Activated CD8-positive, alpha-beta T cell treated with anti-CD3 and anti-CD28 coated beads, Interleukin-2, amount 10 ng/mL, durations not matched to agents 7 days and 5 days (primary cell): ENCODE measurements at regions not wholly inside any gene's neighbourhood (a gene's known extent, or its start where the extent isn't known, plus 50 kb on each side); places are given as distances from the start of the nearest gene placed in this dataset.

Experiments used
- ATAC-seq: fragments of 150-1000 bp; cut with Tn5 transposase; one replicate; pipeline ENCODE4 v1.10.0; 2021; ENCODE audit warnings: moderate library complexity
- CTCF ChIA-PET: fragments of 350-600 bp; sonication (Branson Sonifier 250); formaldehyde crosslinking; loops from one replicate; lab custom pipeline; 2021; ENCODE audit warnings: antibody characterized with exemption; lab: Charles Lee
- POLR2A ChIA-PET: fragments of 350-600 bp; sonication (Branson Sonifier 250); formaldehyde crosslinking; loops from one replicate; lab custom pipeline; 2021; ENCODE audit warnings: antibody characterized with exemption; lab: Charles Lee
- DNase-seq: peaks from one replicate; pipeline ENCODE4 v3.0.0-alpha.2; 2020
- H3K27ac Mint-ChIP-seq: one replicate; pipeline ENCODE4 v1.8.0; 2021; ENCODE audit warnings: mild to moderate bottlenecking, mixed read lengths
- H3K27me3 Mint-ChIP-seq: one replicate; pipeline ENCODE4 v1.8.0; 2021; ENCODE audit warnings: low read depth, mixed read lengths
- H3K36me3 Mint-ChIP-seq: one replicate; pipeline ENCODE4 v1.8.0; 2021; ENCODE audit warnings: low read depth, mixed read lengths
- H3K4me1 Mint-ChIP-seq: one replicate; pipeline ENCODE4 v1.8.0; 2021; ENCODE audit warnings: low read depth, mixed read lengths
- H3K4me3 Mint-ChIP-seq: one replicate; pipeline ENCODE4 v1.8.0; 2021; ENCODE audit warnings: mild to moderate bottlenecking, mixed read lengths
- H3K9me3 Mint-ChIP-seq: one replicate; pipeline ENCODE4 v1.8.0; 2022; ENCODE audit warnings: mixed read lengths; ENCODE audit not compliant: insufficient read depth

DNA sequence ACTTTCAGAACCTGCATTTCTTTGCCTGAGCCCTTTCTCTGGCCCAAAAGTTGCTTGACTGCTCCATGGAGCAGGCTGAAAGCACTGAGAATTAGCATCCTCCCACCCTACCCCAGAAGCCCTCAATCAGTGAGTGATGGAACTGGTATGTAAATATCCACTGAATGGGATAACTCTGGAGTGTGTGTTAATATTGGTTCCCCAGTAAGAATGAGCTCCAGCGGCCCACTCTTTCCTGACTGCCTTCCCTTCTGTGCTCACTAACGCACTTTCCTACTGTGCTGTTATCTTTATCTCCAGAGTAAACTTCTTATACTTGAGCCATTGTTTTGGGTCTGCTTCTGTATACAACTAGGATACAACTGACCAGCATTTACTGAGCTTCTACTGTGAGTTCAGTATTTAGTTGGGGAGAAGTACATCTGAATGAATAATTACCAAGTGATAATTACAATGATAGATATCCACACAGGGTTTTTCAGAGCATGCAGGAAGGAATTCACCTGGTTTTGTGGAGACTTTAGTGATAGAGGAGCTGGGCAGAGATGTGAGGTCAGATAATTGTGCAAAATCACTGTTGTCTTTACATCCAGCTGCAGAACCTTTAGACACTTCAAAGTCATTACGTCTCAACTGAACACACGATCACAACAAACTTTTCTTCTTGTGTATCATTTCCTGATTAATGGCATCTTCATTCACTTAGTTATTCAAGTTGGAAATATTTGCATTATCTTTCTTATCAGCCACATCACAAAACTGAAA, 149.2 kb upstream of the BTG1 start:
- ATAC-seq (no peak), DNase-seq (no peak)
- CTCF ChIA-PET: interaction anchor here (1.0 to 1.2 kb wide), 2 partner anchors 12 to 149 kb away, joined by 3 read pairs; partner anchors contain the start of gene BTG1
- H3K27ac Mint-ChIP-seq: no peak overlapping the region
- no peaks in the 10 kb centered on the region for H3K4me1 Mint-ChIP-seq
- peaks cover 12% of the 10 kb centered on the region for H3K36me3 Mint-ChIP-seq
- POLR2A ChIA-PET: interaction anchor here (0.9 kb wide), 1 partner anchor 148 kb away, joined by 3 read pairs; no protein-coding TSS in a partner anchor
- no peak overlapping the region for H3K4me3 Mint-ChIP-seq
- no peaks in the 10 kb centered on the region for H3K27me3 Mint-ChIP-seq
- peaks cover 6% of the 10 kb centered on the region for H3K9me3 Mint-ChIP-seq

DNA sequence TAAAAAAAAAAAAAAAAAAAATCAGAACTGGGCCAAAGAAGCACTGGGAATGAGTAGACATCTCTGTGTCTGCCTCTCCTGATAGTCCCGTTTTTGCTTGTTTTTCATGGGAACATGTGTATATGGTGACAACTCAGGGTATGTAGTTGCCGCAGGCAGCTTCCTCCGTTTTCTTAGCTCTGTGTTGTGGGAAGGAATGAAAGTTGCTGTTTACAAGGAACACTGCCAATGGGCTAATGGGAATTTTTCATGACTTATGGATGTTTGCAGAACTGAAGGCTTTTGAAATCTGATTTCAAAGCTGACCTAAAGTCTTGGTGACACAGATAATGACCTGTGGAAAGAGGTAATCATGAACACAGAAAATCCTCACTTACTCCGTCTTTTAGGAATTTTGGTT, 146.4 kb upstream of the BTG1 start:
- POLR2A ChIA-PET: no interaction called here
- no peaks in the 10 kb centered on the region for H3K9me3 Mint-ChIP-seq
- no peak overlapping the region for H3K27ac Mint-ChIP-seq
- no peaks in the 10 kb centered on the region for H3K27me3 Mint-ChIP-seq
- CTCF ChIA-PET: no interaction called here
- no peaks in the 10 kb centered on the region for H3K36me3 Mint-ChIP-seq
- ATAC-seq: no peak
- no peak for DNase-seq
- no peak overlapping the region for H3K4me3 Mint-ChIP-seq
- no peaks in the 10 kb centered on the region for H3K4me1 Mint-ChIP-seq

DNA sequence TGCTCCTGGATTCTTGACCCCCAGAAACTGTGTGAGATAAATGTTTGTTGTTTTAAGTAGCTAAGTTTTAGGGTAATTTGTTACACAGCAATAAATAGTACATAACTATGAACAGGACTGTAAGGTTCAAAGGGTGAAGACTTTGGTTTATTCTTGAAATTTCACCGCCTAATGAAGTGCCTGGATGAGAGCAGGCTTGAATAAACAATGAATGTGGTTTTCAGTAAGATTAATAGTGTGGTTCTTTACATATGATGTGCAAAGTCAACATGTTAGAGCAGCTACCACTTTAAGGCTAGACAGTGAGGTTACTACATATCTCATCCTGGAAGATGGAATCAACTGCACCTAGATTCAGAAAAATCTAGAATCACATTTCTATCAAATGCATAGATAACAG, 145.2 kb upstream of the BTG1 start:
- ChIA-PET POLR2A (no interaction called here), CTCF (interaction anchor here (0.9 kb wide), 1 partner anchor 12 kb away, joined by 3 read pairs; no protein-coding TSS in a partner anchor)
- no peaks in the 10 kb centered on the region for H3K36me3 Mint-ChIP-seq
- H3K4me3 Mint-ChIP-seq: no peak overlapping the region
- no peak for ATAC-seq
- no peaks in the 10 kb centered on the region for H3K27me3 Mint-ChIP-seq
- DNase-seq: no peak
- no peak overlapping the region for H3K27ac Mint-ChIP-seq
- no peaks in the 10 kb centered on the region for H3K4me1 Mint-ChIP-seq
- no peaks in the 10 kb centered on the region for H3K9me3 Mint-ChIP-seq

DNA sequence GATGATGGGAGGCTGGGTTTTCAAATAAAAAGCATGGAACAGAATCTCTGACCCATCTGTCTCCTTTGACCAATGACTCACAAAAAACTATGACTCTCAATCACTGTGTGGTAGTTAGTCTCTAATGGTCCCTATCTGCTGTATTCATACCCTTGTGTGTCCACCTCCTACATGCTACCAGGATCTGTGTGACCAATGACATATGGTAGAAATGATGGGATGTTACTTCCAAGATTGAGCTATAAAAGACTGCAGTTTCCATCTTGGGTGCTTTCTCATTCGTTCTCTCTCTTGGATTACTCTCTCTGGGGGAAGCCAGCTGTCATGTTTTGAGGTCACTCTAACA, 144.7 kb upstream of the BTG1 start:
- ChIA-PET CTCF (interaction anchor here (0.9 kb wide), 1 partner anchor 13 kb away, joined by 3 read pairs; no protein-coding TSS in a partner anchor), POLR2A (no interaction called here)
- no peak for ATAC-seq
- Mint-ChIP-seq H3K4me3 (no peak overlapping the region), H3K4me1 (no peaks in the 10 kb centered on the region), H3K27ac (no peak overlapping the region), H3K9me3 (no peaks in the 10 kb centered on the region), H3K27me3 (no peaks in the 10 kb centered on the region), H3K36me3 (no peaks in the 10 kb centered on the region)
- DNase-seq: no peak

DNA sequence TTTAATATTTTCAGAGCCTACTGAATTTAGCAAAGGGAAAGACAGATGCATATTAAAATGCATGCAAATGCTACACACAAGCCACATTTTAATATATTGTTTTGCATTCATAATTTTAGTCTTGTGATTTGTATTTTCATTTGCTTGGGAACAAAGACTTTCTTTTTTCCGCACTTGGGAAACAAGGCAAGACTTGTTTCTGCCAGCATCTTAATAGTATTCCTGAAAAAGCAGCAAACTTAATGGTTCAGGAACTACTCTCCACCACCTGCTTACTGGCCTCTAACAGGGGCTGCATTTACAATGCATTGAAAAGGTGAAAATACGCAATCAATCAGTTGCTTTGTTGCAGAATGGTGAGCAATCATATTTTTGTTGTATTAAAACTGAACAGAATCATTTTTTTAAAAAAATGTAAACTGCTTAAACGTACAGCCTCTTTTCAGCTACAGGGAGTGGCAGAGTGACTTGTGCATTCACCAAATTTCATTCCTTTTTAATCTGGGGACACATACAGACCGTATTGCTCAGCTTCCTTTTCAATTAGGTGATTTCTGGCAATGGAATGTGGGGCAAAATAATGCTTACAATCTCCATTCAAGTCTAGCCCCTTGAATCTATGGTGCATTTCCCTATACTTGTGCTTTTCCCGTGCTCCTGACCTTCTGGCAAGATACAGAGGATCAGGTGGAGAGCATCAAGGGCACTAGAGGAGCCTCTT, 144.1 kb upstream of the BTG1 start:
- CTCF ChIA-PET: no interaction called here
- POLR2A ChIA-PET: no interaction called here
- Mint-ChIP-seq H3K4me3 (no peak overlapping the region), H3K27me3 (no peaks in the 10 kb centered on the region), H3K27ac (no peak overlapping the region), H3K4me1 (no peaks in the 10 kb centered on the region), H3K36me3 (no peaks in the 10 kb centered on the region), H3K9me3 (no peaks in the 10 kb centered on the region)
- DNase-seq (no peak), ATAC-seq (no peak)

DNA sequence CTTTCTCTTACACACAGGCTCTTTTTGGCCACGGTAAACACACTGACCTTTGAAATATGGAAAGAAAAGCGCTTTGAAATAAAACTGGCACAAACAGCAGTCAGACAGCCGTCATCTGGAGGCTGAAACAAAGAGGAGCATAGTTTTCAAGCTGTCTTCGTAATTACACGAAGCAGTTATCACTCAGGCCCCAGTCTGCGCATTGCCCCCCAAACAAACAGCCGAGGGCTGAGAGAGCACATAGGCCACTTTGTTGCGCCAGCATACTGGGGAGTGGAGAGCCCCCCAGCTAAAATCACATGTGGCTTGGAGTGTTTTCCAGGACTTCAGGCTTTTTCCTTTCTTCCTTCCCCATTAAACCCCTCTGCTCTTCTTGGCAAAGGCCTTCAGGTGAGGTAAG, 142.9 kb upstream of the BTG1 start:
- Mint-ChIP-seq H3K4me3 (no peak overlapping the region), H3K9me3 (no peaks in the 10 kb centered on the region), H3K27ac (no peak overlapping the region), H3K36me3 (no peaks in the 10 kb centered on the region), H3K4me1 (no peaks in the 10 kb centered on the region), H3K27me3 (no peaks in the 10 kb centered on the region)
- ATAC-seq (no peak), DNase-seq (no peak)
- ChIA-PET POLR2A (interaction anchor here (1.4 kb wide), 1 partner anchor 143 kb away, joined by 4 read pairs; the partner anchor contains the start of gene BTG1), CTCF (no interaction called here)

DNA sequence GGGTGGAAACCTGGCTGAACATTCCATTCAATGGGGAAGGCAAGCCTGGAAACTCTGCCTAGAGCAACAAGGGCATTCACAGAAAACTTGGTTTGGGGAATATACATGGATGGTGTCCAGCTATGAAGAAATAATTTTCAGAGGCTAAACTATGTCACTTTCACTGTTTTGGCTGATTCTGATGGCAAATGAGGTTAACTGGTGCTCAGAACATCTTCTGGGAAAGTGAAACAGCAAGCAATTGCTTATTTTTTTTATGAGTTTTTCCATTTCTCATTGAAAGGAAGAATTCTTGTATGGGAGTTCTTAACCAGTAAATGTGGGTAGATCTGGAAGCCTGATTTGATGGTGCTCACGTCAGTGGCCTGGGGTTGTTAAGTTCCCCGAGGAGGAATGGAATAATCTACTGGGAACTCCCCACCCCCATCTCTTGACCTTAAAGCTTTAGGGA, 132.8 kb upstream of the BTG1 start:
- ChIA-PET POLR2A (interaction anchor here (0.8 kb wide), 1 partner anchor 133 kb away, joined by 3 read pairs; the partner anchor contains the start of gene BTG1), CTCF (interaction anchor here (0.7 to 1.7 kb wide), 2 partner anchors 34 to 897 kb away, joined by 3 read pairs; no protein-coding TSS in a partner anchor)
- Mint-ChIP-seq H3K9me3 (no peaks in the 10 kb centered on the region), H3K4me3 (no peak overlapping the region), H3K27ac (no peak overlapping the region), H3K4me1 (peaks cover 1% of the 10 kb centered on the region), H3K36me3 (no peaks in the 10 kb centered on the region), H3K27me3 (no peaks in the 10 kb centered on the region)
- DNase-seq: no peak
- no peak for ATAC-seq

DNA sequence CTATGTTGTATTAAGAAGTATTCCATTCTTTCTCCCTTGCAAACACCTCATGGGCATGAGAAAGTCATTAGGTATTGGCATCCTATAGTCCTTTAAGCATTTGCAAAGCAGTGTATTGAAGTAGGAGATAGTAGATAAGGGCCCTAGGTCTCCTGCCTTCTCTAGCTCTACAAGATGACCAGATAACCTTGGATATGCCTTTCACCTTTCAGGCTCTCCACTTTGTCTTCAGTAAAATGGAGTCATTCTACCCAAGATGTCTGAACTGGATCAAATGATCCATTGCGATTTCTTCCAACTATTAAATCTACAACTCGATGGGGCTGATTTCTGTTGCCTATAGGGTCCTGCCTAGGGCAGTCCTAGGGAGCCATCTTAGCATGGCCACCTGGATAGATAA, 132.1 kb upstream of the BTG1 start:
- ChIA-PET CTCF (interaction anchor here (1.7 kb wide), 1 partner anchor 33 kb away, joined by 3 read pairs; no protein-coding TSS in a partner anchor), POLR2A (no interaction called here)
- Mint-ChIP-seq H3K9me3 (no peaks in the 10 kb centered on the region), H3K4me1 (peaks cover 1% of the 10 kb centered on the region), H3K27me3 (no peaks in the 10 kb centered on the region), H3K27ac (no peak overlapping the region), H3K36me3 (no peaks in the 10 kb centered on the region), H3K4me3 (no peak overlapping the region)
- ATAC-seq (no peak), DNase-seq (no peak)

DNA sequence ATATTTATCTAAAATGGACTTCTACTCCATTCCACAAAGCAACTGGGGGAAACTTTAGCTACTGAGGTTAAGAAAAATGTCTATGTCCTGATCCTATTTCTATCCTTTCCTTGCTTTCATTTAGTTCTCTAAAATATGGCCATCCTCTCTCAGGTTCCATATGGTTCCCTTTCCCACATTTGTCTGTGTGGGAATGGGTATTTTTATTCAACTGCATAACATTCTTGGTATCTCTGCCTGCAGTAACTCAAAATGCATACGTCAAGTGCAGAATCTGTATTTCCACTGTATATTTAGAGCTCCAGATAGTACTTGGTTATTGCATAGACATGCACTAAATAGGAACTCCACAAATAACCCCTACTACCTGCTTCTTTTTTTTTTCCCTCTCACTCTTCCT, 130.6 kb upstream of the BTG1 start:
- Mint-ChIP-seq H3K36me3 (no peaks in the 10 kb centered on the region), H3K27me3 (no peaks in the 10 kb centered on the region), H3K27ac (no peak overlapping the region), H3K9me3 (no peaks in the 10 kb centered on the region), H3K4me1 (peaks cover 1% of the 10 kb centered on the region), H3K4me3 (no peak overlapping the region)
- POLR2A ChIA-PET: no interaction called here
- ATAC-seq (no peak), DNase-seq (no peak)
- CTCF ChIA-PET: interaction anchor here (1.0 kb wide), 1 partner anchor 66 kb away, joined by 3 read pairs; no protein-coding TSS in a partner anchor

DNA sequence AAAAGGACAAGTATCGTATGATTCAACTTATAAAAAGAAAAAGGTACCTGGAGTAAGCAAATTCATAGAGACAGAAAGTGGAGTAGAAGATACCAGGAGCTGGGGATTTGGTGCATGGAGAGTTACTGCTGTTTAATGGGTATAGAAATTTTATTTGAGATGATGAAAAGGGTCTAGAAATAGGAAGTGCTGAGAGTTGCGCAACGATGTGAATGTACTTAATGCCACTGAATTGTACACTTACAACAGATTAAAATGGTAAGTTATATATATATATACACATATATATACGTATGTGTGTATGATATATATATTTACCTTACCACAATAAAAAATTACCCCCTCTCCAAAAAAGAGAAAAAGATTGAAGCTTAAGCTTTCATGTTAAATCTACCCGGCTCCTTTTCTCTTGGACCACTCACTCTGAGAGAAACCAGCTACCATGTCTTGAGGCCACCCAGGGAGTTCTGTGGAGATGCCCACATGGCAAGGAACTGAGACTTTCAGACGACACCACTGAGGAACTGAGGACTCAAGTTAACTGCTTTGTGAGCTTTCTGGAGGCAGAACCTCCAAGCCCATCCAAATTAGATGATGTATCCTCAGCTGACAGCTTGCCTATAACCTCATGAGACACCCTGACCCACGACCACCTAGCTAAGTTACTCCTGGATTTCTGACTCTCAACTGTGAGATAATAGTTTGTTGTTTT, 130.0 kb upstream of the BTG1 start:
- Mint-ChIP-seq H3K27me3 (no peaks in the 10 kb centered on the region), H3K27ac (no peak overlapping the region), H3K4me3 (no peak overlapping the region), H3K36me3 (no peaks in the 10 kb centered on the region), H3K9me3 (no peaks in the 10 kb centered on the region), H3K4me1 (peaks cover 1% of the 10 kb centered on the region)
- DNase-seq (no peak), ATAC-seq (no peak)
- ChIA-PET POLR2A (no interaction called here), CTCF (interaction anchor here (0.6 kb wide), 1 partner anchor 844 kb away, joined by 3 read pairs; no protein-coding TSS in a partner anchor)

DNA sequence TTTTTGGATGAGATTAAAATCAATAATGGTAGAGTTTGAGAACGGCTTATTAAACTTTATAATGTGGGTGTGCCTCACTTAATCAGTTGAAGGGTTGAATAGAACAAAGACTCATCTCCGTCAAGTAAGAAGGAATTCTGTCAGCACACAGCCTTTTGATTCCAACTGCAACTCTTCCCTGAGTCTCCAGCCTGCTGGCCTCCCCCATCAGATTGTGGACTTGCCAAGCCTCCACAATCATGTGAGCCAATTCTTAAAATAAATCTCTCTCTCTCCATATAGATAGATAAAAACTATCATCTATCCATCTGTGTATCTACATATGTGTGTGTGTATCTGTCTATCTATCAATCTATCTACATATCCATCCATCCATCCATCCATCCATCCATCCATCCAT, 127.4 kb upstream of the BTG1 start:
- POLR2A ChIA-PET: no interaction called here
- ATAC-seq: no peak

More for the DNA sequence above, 127.4 kb upstream of the BTG1 start:
- Mint-ChIP-seq H3K36me3 (no peaks in the 10 kb centered on the region), H3K9me3 (no peaks in the 10 kb centered on the region), H3K27me3 (no peaks in the 10 kb centered on the region), H3K4me1 (no peaks in the 10 kb centered on the region), H3K27ac (no peak overlapping the region), H3K4me3 (no peak overlapping the region)
- no peak for DNase-seq
- CTCF ChIA-PET: no interaction called here
